Transverse colon (tissue), 4 donors: ENCODE measurements at regions not wholly inside any gene's neighbourhood (a gene's known extent, or its start where the extent isn't known, plus 50 kb on each side); places are given as distances from the start of the nearest gene placed in this dataset.

Experiments used
- EP300 ChIP-seq: sonication (generic); formaldehyde crosslinking; IDR thresholded peaks from one replicate; pipeline ENCODE4 v1.6.1; 2017; ENCODE audit warnings: antibody characterized with exemption, low read depth
- POLR2A ChIP-seq: fragments of 450-650 bp; IDR thresholded peaks from one replicate; pipeline ENCODE4 v1.6.1; 2016; ENCODE audit warnings: antibody characterized with exemption, mild to moderate bottlenecking, moderate library complexity
- POLR2AphosphoS5 ChIP-seq, 3 donors: sonication (generic); formaldehyde crosslinking; IDR thresholded peaks; one replicate each; pipeline ENCODE4 v1.6.1; 2016; ENCODE audit warnings: antibody characterized with exemption in 3 of 3
- TF ChIP-seq, protein P1 (sequence below), 5 experiments: fragments of 200-600 bp in 3 of 5; fragments of 450-650 bp in 2 of 5; sonication (generic) in 3 of 5; IDR thresholded peaks; 1 replicate in 2 of 5; 2 replicates in 3 of 5; pipeline ENCODE4 v1.5.1; 2016 to 2017; ENCODE audit warnings: antibody characterized with exemption in 5 of 5, inconsistent platforms in 3 of 5, mild to moderate bottlenecking in 2 of 5, moderate library complexity in 1 of 5

DNA sequence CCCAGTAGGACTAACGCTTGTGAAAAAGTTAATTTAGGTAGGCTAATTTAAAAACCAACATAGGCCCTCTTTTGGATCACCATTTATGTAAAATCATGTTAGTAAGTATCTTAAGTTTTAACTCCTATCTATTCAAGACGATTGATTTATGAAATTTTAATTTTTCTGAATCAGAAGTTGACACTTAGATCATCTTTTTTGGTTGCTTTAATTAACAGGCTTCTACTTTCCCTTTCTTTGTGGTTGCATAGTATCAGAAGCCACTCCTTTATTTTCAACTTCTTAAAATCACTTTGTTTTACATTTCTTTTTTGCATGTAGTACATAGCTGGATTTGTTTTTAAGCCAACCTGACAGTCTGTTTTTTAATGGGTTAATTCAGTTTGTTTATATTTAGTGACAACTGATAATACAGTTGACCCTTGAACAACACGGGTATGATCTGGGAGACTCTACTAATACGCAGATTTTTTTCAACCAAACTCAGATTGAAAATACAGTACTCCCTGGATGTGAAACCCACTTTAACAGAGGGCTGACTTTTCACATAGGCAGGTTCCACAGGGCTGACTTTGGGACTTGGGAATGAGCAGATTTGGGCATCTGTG is 69.7 kb upstream of the SYPL1 start:
- TF ChIP-seq, protein P1, sequence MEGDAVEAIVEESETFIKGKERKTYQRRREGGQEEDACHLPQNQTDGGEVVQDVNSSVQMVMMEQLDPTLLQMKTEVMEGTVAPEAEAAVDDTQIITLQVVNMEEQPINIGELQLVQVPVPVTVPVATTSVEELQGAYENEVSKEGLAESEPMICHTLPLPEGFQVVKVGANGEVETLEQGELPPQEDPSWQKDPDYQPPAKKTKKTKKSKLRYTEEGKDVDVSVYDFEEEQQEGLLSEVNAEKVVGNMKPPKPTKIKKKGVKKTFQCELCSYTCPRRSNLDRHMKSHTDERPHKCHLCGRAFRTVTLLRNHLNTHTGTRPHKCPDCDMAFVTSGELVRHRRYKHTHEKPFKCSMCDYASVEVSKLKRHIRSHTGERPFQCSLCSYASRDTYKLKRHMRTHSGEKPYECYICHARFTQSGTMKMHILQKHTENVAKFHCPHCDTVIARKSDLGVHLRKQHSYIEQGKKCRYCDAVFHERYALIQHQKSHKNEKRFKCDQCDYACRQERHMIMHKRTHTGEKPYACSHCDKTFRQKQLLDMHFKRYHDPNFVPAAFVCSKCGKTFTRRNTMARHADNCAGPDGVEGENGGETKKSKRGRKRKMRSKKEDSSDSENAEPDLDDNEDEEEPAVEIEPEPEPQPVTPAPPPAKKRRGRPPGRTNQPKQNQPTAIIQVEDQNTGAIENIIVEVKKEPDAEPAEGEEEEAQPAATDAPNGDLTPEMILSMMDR (IDR thresholded peaks at IDR 0.05), result no peak
- TF ChIP-seq POLR2A (no peak), EP300 (no peak), POLR2AphosphoS5 (IDR thresholded peaks at IDR 0.05) (no peak)
